ENCODE measurements at regions not wholly inside any gene's neighbourhood (a gene's known extent, or its start where the extent isn't known, plus 50 kb on each side); places are given as distances from the start of the nearest gene placed in this dataset.

- no peak for DNase-seq (ENCODE audit: low spot score)
- TF ChIP-seq CTCF (conservative IDR thresholded peaks at IDR 0.05; ENCODE audit: low read depth): no peak
- no peak overlapping the region; the same call in 1 of the 2 replicates for H3K27ac ChIP-seq
- ChIA-PET CTCF (interaction anchor here (0.5 to 0.7 kb wide), 2 partner anchors 102 to 233 kb away, joined by 3 to 5 read pairs; no protein-coding TSS in a partner anchor), POLR2A (ENCODE audit: low non-redundant PET) (no interaction called here)
These were observed 86.2 kb upstream of the HSPA9 start for GRCh38 chr5:138661291-138661960.

GRCh38 chr5:138660051-138660572 is 84.9 kb upstream of the HSPA9 start:
- DNase-seq (ENCODE audit: low spot score): no peak
- POLR2A ChIA-PET (ENCODE audit: low non-redundant PET): no interaction called here
- no peak for TF ChIP-seq CTCF (conservative IDR thresholded peaks at IDR 0.05; ENCODE audit: low read depth)
- H3K27ac ChIP-seq: no peak overlapping the region
- CTCF ChIA-PET: no interaction called here

GRCh38 chr5:138659561-138659960 is 84.4 kb upstream of the HSPA9 start:
- no peak for DNase-seq (ENCODE audit: low spot score)
- ChIA-PET POLR2A (ENCODE audit: low non-redundant PET) (no interaction called here), CTCF (interaction anchor here (0.6 kb wide), 1 partner anchor 98 kb away, joined by 3 read pairs; no protein-coding TSS in a partner anchor)
- no peak for TF ChIP-seq CTCF (conservative IDR thresholded peaks at IDR 0.05; ENCODE audit: low read depth)
- no peak overlapping the region for H3K27ac ChIP-seq

GRCh38 chr5:138659121-138659520 is 83.9 kb upstream of the HSPA9 start:
- TF ChIP-seq CTCF (conservative IDR thresholded peaks at IDR 0.05; ENCODE audit: low read depth): no peak
- no peak overlapping the region for H3K27ac ChIP-seq
- DNase-seq (ENCODE audit: low spot score): no peak
- ChIA-PET POLR2A (ENCODE audit: low non-redundant PET) (no interaction called here), CTCF (interaction anchor here (0.6 kb wide), 1 partner anchor 99 kb away, joined by 3 read pairs; no protein-coding TSS in a partner anchor)

GRCh38 chr5:138658676-138659075 is 83.5 kb upstream of the HSPA9 start:
- CTCF ChIA-PET: interaction anchor here (0.6 kb wide), 1 partner anchor 116 kb away, joined by 6 read pairs; no protein-coding TSS in a partner anchor
- POLR2A ChIA-PET (ENCODE audit: low non-redundant PET): no interaction called here

GRCh38 chr5:138657360-138657759 is 82.2 kb upstream of the HSPA9 start:
- POLR2A ChIA-PET (ENCODE audit: low non-redundant PET): interaction anchor here (0.7 kb wide), 1 partner anchor 16 kb away, joined by 8 read pairs; no protein-coding TSS in a partner anchor
- no peak for TF ChIP-seq CTCF (conservative IDR thresholded peaks at IDR 0.05; ENCODE audit: low read depth)
- no peak for DNase-seq (ENCODE audit: low spot score)
- H3K27ac ChIP-seq: no peak overlapping the region
- CTCF ChIA-PET: interaction anchor here (0.6 to 0.8 kb wide), 3 partner anchors 15 to 133 kb away, joined by 3 read pairs; no protein-coding TSS in a partner anchor

More at GRCh38 chr5:138658676-138659075, 83.5 kb upstream of the HSPA9 start:
- DNase-seq (ENCODE audit: low spot score): no peak
- no peak for TF ChIP-seq CTCF (conservative IDR thresholded peaks at IDR 0.05; ENCODE audit: low read depth)
- no peak overlapping the region for H3K27ac ChIP-seq
